ENCODE measurements at regions not wholly inside any gene's neighbourhood (a gene's known extent, or its start where the extent isn't known, plus 50 kb on each side); places are given as distances from the start of the nearest gene placed in this dataset.
"Not testable (repeated sequence)": the region's sequence is repeated elsewhere in the genome, so short reads cannot be mapped to it uniquely, and the experiment has no call there.

GRCh38 chr6:115270953-115271352 is 789.7 kb downstream of the FRK start:
- DNase-seq (ENCODE audit: low read depth in 2 of 2), result no peak

DNA sequence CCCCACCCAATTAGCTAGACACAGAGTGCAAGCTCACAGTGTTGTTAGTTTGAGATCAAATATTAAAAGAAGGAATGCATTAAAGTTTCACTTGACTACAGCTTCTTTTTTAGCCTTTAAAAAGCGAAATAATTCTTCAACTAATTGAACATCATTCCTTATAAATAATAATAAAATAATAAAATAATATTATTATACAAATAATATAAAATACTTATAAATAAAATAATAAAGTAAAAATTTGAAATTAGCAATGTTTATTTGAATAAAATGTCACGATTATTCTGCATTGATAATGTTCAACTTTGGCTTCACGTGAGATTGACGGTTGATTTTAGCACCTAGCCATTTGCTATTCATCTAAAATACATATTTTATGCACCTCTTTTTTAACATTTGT is 819.3 kb downstream of the FRK start:
- no peak for DNase-seq (ENCODE audit: low read depth in 2 of 2)

DNA sequence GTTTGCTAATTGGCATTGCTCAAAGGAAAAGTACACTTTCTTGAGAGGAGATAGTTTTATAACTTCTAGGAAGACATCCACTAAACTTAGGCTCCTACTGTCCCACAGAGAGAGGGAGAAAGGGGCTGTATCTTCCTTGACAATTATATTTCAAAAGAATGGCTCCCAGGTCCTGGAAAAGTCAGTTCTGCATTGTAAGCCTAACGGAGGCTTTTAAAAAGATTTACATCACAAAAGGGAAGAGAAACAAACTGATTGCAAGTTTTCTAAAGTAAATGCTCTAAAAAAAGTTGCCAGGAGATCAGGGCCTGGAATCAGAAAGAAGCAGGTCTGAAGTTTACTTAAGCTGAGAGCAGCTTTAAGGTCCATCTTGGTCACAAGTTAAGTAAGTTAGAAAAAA is 839.5 kb downstream of the FRK start:
- no peak for DNase-seq (ENCODE audit: low read depth in 2 of 2)

- DNase-seq (ENCODE audit: low read depth in 2 of 2), result no peak
Measured at GRCh38 chr6:115220551-115221159, 840.0 kb downstream of the FRK start.

DNA sequence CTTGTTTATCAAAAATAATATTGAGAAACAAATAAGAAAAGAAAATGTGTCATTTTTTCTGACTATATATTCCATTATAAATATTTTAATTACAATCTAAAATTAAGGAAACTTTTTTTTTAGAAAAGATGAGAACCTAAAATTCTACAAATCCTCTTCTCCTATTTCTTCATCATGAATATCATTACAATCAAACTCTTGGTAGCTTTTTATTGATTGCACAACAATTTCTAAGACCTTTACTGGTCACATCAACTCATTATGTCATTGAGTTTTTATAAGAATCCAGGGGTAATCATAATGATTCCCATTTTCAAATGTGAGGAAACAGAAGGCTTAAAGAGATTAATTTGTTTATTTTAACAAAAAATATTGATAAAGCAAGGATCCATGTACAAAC is 841.0 kb downstream of the FRK start:
- no peak for DNase-seq (ENCODE audit: low read depth in 2 of 2)

DNA sequence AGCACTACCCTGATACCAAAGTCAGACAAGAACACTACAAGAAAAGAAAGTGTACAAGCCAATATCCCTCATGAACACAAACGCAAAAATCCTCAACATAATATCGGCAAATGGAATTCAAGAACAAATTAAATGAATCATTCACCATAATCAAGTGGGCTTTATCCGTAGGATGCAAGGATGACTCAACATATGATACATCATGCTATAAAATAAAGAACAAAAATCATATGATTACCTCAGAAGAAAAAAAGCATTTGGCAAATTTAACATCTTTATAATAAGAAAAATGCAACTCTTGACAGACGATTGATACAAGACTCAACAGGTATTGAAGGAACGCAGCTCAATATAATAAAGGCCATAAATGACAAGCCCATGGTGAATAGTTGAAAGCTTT is 843.9 kb downstream of the FRK start:
- no peak for DNase-seq (ENCODE audit: low read depth in 2 of 2)

DNA sequence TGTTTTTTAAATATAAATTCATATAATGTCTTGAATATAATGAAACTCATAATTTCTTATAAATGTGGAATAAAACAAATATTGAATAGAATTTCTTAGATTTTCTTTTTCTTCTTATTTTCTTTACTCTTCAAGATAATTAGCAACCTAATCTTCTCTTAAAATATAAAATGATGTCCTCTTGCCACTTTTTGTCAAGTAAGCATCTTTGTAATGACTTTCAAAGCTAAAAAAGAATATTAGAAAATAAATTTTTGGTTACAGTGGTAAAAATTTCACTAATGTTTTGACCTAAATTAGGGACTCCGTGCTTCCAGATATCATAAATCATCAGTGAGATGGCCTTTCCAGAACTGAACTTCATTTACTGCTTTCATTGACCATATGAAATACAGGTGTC is 846.4 kb downstream of the FRK start:
- no peak for DNase-seq (ENCODE audit: low read depth in 2 of 2)

DNA sequence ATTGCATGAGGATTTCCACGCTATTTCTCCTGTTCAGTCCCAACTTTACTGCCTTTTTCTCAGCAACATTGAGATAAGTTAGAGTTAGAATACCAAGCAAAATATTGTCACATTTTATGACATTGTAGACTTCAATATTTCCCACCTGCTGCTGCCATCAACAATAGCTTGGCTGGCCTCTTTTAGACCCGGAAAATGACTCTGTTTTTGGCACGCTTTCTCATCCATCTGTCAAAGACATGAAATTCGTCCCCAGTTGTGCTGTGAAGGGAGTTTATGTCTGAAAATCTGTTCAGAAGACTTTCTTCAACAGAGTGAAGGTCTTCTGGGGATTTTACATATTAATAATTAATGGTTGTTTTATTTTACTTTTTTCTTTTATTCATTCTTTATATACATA is 857.3 kb downstream of the FRK start:
- no peak for DNase-seq (ENCODE audit: low read depth in 2 of 2)

GRCh38 chr6:115194981-115195638 is 852.3 kb upstream of the HS3ST5 start:
- no peak for DNase-seq (ENCODE audit: low read depth in 2 of 2)

GRCh38 chr6:115191989-115192388 is 849.2 kb upstream of the HS3ST5 start:
- no peak for DNase-seq (ENCODE audit: low read depth in 2 of 2)

- no peak for DNase-seq (ENCODE audit: low read depth in 2 of 2)
Measured at GRCh38 chr6:115190534-115190933, 847.7 kb upstream of the HS3ST5 start.

- DNase-seq (ENCODE audit: low read depth in 2 of 2), result not testable (repeated sequence)
Measured at GRCh38 chr6:115175456-115175855, 832.6 kb upstream of the HS3ST5 start.

DNA sequence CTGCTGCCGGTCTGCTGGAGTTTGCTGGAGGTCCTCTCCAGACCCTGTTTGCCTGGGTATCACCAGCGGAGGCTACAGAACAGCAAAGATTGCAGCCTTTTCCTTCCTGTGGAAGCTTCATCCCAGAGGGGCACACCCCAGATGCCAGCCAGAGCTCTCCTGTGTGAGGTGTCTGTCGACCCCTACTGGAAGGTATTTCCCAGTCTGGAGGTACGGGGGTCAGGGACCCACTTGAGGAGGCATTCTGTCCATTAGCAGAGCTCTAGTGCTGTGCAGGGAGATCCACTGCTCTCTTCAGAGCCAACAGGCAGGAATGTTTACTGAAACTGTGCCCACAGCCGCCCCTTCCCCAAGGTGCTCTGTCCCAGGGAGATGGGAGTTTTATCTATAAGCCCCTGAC is 823.1 kb upstream of the HS3ST5 start:
- not testable (repeated sequence) for DNase-seq (ENCODE audit: low read depth in 2 of 2)

DNA sequence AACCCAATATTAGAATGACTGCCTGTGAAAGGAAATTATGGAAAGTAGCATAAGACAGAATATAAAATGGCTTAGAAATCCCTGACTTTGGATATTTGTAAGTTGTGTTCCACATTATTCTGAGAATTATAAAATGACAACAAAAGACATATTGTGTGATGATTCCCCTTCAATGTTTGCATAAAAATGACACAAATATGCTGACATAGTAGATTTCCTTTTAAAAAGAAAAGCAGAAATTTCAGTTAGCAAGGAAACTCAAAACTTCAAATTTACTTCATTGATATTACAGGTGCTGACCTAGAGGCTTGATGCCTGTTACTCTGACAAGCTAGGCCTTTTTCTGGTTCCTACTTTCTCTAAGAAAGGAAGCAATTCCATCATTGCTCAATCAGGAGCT is 816.9 kb upstream of the HS3ST5 start:
- no peak for DNase-seq (ENCODE audit: low read depth in 2 of 2)

- DNase-seq (ENCODE audit: low read depth in 2 of 2), result no peak
Measured at GRCh38 chr6:115137910-115138309, 795.1 kb upstream of the HS3ST5 start.

GRCh38 chr6:115133790-115134189 is 791.0 kb upstream of the HS3ST5 start:
- no peak for DNase-seq (ENCODE audit: low read depth in 2 of 2)

- DNase-seq (ENCODE audit: low read depth in 2 of 2), result no peak
Measured at GRCh38 chr6:115131709-115132490, 789.1 kb upstream of the HS3ST5 start.

DNA sequence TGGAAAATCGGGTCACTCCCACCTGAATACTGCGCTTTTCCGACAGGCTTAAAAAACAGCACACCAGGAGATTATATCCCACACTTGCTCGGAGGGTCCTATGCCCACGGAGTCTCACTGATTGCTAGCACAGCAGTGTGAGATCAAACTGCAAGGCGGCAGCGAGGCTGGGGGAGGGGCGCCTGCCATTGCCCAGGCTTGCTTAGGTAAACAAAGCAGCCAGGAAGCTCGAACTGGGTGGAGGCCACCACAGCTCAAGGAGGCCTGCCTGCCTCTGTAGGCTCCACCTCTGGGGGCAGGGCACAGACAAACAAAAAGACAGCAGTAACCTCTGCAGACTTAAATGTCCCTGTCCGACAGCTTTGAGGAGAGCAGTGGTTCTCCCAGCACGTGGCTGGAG is 778.7 kb upstream of the HS3ST5 start:
- DNase-seq (ENCODE audit: low read depth in 2 of 2), result not testable (repeated sequence)

- no peak for DNase-seq (ENCODE audit: low read depth in 2 of 2)
Measured at GRCh38 chr6:115120391-115120790, 777.6 kb upstream of the HS3ST5 start.

DNA sequence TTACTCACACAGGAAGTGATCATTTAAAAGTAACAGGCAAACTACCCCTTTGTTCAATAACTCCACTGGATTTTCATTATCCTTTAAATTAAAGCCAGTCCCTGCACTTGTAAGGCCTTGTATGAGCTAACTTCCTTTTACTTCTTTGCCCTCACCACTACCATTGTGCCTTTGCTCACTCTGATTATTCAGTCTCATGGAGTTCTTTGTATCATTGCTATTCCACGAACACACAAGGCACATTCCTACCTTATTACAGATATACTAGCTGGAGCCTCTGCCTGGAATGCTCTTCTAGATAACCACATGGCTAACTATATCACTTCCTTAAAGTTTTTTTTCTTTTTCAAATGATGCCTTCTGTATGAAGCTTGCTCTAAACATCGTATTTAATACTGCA is 748.6 kb upstream of the HS3ST5 start:
- DNase-seq (ENCODE audit: low read depth in 2 of 2), result no peak

- no peak for DNase-seq (ENCODE audit: low read depth in 2 of 2)
Measured at GRCh38 chr6:115078555-115078954, 735.7 kb upstream of the HS3ST5 start.

DNA sequence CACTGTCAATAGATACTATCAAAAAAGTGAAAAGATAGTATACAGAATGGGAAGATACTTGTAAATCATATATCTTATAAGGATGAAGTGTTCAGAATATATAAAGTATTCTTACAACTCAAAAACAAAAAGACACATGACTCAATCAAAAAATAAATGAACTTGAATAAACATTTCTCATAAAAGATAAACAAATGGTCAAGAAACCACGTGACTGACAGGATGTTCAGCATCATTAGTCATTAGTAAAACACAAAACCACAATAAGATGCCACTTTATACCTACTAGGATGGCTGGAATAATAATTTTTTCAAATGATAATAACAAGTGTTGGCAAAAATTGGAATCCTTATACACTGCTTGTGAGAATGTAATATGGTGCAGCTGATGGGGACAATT is 729.1 kb upstream of the HS3ST5 start:
- no peak for DNase-seq (ENCODE audit: low read depth in 2 of 2)
